ENCODE measurements at regions not wholly inside any gene's neighbourhood (a gene's known extent, or its start where the extent isn't known, plus 50 kb on each side); places are given as distances from the start of the nearest gene placed in this dataset.

DNA sequence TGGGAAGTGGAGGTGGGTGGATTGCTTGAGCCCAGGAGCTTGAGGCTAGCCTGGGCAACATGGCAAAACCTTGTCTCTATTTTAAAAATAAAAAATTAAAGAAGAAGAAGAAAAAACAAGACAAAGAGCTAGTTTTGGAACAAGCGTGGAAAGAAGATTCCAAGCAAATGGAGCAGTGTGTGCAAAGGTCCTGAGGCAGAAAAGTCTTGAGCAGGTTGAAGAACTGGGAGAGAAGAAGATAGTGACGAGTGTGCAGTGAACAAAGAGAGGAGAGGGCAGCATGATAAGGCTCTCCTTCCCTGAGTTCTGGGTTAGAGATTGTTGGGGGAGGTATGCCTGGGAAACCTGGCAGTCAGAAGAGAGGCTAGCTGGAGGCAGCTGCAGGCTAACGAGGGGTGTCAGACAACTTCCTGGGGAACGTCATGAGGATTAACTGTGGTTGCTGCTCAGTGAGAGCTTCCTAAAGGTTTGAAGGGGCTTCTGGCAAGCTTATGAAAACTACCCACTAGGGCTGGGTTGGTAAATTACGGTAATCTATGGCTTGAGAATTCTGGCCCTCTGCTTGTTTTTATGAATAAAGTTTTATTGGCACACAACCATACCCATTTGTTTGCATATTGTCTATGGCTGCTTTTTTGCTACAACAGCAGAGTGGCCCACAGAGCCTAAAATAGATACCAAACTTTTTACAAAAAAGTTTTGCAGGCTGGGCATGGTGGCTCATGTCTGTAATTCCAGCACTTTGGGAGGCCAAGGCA is 128.9 kb downstream of the ZFP64 start:
- no peak for TF ChIP-seq EP300 (conservative IDR thresholded peaks at IDR 0.05; ENCODE audit: poor library complexity, severe bottlenecking)
- TF ChIP-seq SMC3 (conservative IDR thresholded peaks at IDR 0.05; ENCODE audit: poor library complexity), result no peak

All from neural cell (in vitro differentiated cells).